ENCODE measurements at regions not wholly inside any gene's neighbourhood (a gene's known extent, or its start where the extent isn't known, plus 50 kb on each side); places are given as distances from the start of the nearest gene placed in this dataset.
"Not testable (repeated sequence)": the region's sequence is repeated elsewhere in the genome, so short reads cannot be mapped to it uniquely, and the experiment has no call there.

- H3K36me3 ChIP-seq (ENCODE audit: insufficient read depth): no peaks in the 10 kb centered on the region
- no peak overlapping the region for H3K9ac ChIP-seq
- H4K20me1 ChIP-seq (ENCODE audit: insufficient read depth): no peaks in the 10 kb centered on the region
- H3K4me3 ChIP-seq (IDR thresholded peaks at IDR 0.05; ENCODE audit: insufficient read depth, low read depth, low read length): no peak overlapping the region
- no peak overlapping the region for H2AFZ ChIP-seq (ENCODE audit: low read depth)
- H3K27me3 ChIP-seq (ENCODE audit: insufficient read depth, low read depth): no peaks in the 10 kb centered on the region
- H3K4me1 ChIP-seq (ENCODE audit: low read depth, poor library complexity, severe bottlenecking): no peaks in the 10 kb centered on the region
- no peak overlapping the region for H3K27ac ChIP-seq
- no peak for TF ChIP-seq CTCF (conservative IDR thresholded peaks at IDR 0.05; ENCODE audit: low read depth, low read length)
- H3K4me2 ChIP-seq: no peak overlapping the region
- no peaks in the 10 kb centered on the region for H3K79me2 ChIP-seq (ENCODE audit: insufficient read depth, low read depth)
These were observed 2023.9 kb upstream of the CELF4 start for GRCh38 chr18:39589496-39589895.

GRCh38 chr18:39587586-39587985 lies 2022.0 kb upstream of the CELF4 start:
- Histone ChIP-seq H3K79me2 (ENCODE audit: insufficient read depth, low read depth) (no peaks in the 10 kb centered on the region), H3K4me3 (IDR thresholded peaks at IDR 0.05; ENCODE audit: insufficient read depth, low read depth, low read length) (no peak overlapping the region), H3K4me2 (no peak overlapping the region), H3K4me1 (ENCODE audit: low read depth, poor library complexity, severe bottlenecking) (no peaks in the 10 kb centered on the region), H3K27ac (no peak overlapping the region), H3K9ac (no peak overlapping the region), H3K27me3 (ENCODE audit: insufficient read depth, low read depth) (no peaks in the 10 kb centered on the region), H2AFZ (ENCODE audit: low read depth) (no peak overlapping the region), H4K20me1 (ENCODE audit: insufficient read depth) (no peaks in the 10 kb centered on the region), H3K36me3 (ENCODE audit: insufficient read depth) (no peaks in the 10 kb centered on the region)
- TF ChIP-seq CTCF (conservative IDR thresholded peaks at IDR 0.05; ENCODE audit: low read depth, low read length): no peak

- no peak for TF ChIP-seq CTCF (conservative IDR thresholded peaks at IDR 0.05; ENCODE audit: low read depth, low read length)
- no peaks in the 10 kb centered on the region for H3K79me2 ChIP-seq (ENCODE audit: insufficient read depth, low read depth)
- no peaks in the 10 kb centered on the region for H3K27me3 ChIP-seq (ENCODE audit: insufficient read depth, low read depth)
- H4K20me1 ChIP-seq (ENCODE audit: insufficient read depth): no peaks in the 10 kb centered on the region
- no peaks in the 10 kb centered on the region for H3K36me3 ChIP-seq (ENCODE audit: insufficient read depth)
- H3K9ac ChIP-seq: no peak overlapping the region
- no peak overlapping the region for H3K4me2 ChIP-seq
- H3K27ac ChIP-seq: no peak overlapping the region
- H3K4me3 ChIP-seq (IDR thresholded peaks at IDR 0.05; ENCODE audit: insufficient read depth, low read depth, low read length): no peak overlapping the region
- no peak overlapping the region for H2AFZ ChIP-seq (ENCODE audit: low read depth)
- H3K4me1 ChIP-seq (ENCODE audit: low read depth, poor library complexity, severe bottlenecking): no peaks in the 10 kb centered on the region
These were observed 2021.1 kb upstream of the CELF4 start for GRCh38 chr18:39586741-39587140.

- Histone ChIP-seq H3K36me3 (ENCODE audit: insufficient read depth) (no peaks in the 10 kb centered on the region), H4K20me1 (ENCODE audit: insufficient read depth) (no peaks in the 10 kb centered on the region), H3K4me2 (no peak overlapping the region), H3K79me2 (ENCODE audit: insufficient read depth, low read depth) (no peaks in the 10 kb centered on the region), H3K27me3 (ENCODE audit: insufficient read depth, low read depth) (no peaks in the 10 kb centered on the region), H3K9ac (no peak overlapping the region), H3K4me3 (IDR thresholded peaks at IDR 0.05; ENCODE audit: insufficient read depth, low read depth, low read length) (no peak overlapping the region), H3K27ac (no peak overlapping the region), H2AFZ (ENCODE audit: low read depth) (no peak overlapping the region), H3K4me1 (ENCODE audit: low read depth, poor library complexity, severe bottlenecking) (no peaks in the 10 kb centered on the region)
- no peak for TF ChIP-seq CTCF (conservative IDR thresholded peaks at IDR 0.05; ENCODE audit: low read depth, low read length)
These were observed 2009.3 kb upstream of the CELF4 start for GRCh38 chr18:39574897-39575296.

- Histone ChIP-seq H3K4me1 (ENCODE audit: low read depth, poor library complexity, severe bottlenecking) (no peaks in the 10 kb centered on the region), H4K20me1 (ENCODE audit: insufficient read depth) (no peaks in the 10 kb centered on the region), H2AFZ (ENCODE audit: low read depth) (no peak overlapping the region), H3K36me3 (ENCODE audit: insufficient read depth) (no peaks in the 10 kb centered on the region), H3K4me3 (IDR thresholded peaks at IDR 0.05; ENCODE audit: insufficient read depth, low read depth, low read length) (no peak overlapping the region), H3K27me3 (ENCODE audit: insufficient read depth, low read depth) (no peaks in the 10 kb centered on the region), H3K27ac (no peak overlapping the region), H3K4me2 (no peak overlapping the region), H3K9ac (no peak overlapping the region), H3K79me2 (ENCODE audit: insufficient read depth, low read depth) (no peaks in the 10 kb centered on the region)
- TF ChIP-seq CTCF (conservative IDR thresholded peaks at IDR 0.05; ENCODE audit: low read depth, low read length): no peak; the same call in 1 of the 2 replicates
These were observed 2005.9 kb upstream of the CELF4 start for GRCh38 chr18:39571511-39571910.

DNA sequence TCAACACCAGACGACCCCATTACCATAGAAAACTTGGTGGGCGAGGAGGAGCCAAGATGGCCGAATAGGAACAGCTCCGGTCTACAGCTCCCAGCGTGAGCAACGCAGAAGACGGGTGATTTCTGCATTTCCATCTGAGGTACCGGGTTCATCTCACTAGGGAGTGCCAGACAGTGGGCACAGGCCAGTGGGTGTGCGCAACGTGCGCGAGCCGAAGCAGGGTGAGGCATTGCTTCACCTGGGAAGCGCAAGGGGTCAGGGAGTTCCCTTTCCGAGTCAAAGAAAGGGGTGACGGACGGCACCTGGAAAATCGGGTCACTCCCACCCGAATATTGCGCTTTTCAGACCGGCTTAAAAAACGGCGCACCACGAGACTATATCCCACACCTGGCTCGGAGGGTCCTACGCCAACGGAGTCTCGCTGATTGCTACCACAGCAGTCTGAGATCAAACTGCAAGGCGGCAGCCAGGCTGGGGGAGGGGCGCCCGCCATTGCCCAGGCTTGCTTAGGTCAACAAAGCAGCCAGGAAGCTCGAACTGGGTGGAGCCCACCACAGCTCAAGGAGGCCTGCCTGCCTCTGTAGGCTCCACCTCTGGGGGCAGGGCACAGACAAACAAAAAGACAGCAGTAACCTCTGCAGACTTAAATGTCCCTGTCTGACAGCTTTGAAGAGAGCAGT lies 2000.1 kb upstream of the CELF4 start:
- H2AFZ ChIP-seq (ENCODE audit: low read depth); H3K27me3 ChIP-seq (ENCODE audit: insufficient read depth, low read depth); H4K20me1 ChIP-seq (ENCODE audit: insufficient read depth); H3K27ac ChIP-seq; H3K9ac ChIP-seq; H3K4me2 ChIP-seq; H3K4me1 ChIP-seq (ENCODE audit: low read depth, poor library complexity, severe bottlenecking); H3K36me3 ChIP-seq (ENCODE audit: insufficient read depth); H3K4me3 ChIP-seq (IDR thresholded peaks at IDR 0.05; ENCODE audit: insufficient read depth, low read depth, low read length); H3K79me2 ChIP-seq (ENCODE audit: insufficient read depth, low read depth): not testable (repeated sequence)
